ENCODE measurements at regions not wholly inside any gene's neighbourhood (a gene's known extent, or its start where the extent isn't known, plus 50 kb on each side); places are given as distances from the start of the nearest gene placed in this dataset.

- H3K79me2 ChIP-seq (ENCODE audit: insufficient read depth, low read length): no peaks in the 10 kb centered on the region
- TF ChIP-seq EZH2phosphoT487 (IDR thresholded peaks at IDR 0.05; ENCODE audit: borderline replicate concordance): no peak
- TF ChIP-seq, protein P1, sequence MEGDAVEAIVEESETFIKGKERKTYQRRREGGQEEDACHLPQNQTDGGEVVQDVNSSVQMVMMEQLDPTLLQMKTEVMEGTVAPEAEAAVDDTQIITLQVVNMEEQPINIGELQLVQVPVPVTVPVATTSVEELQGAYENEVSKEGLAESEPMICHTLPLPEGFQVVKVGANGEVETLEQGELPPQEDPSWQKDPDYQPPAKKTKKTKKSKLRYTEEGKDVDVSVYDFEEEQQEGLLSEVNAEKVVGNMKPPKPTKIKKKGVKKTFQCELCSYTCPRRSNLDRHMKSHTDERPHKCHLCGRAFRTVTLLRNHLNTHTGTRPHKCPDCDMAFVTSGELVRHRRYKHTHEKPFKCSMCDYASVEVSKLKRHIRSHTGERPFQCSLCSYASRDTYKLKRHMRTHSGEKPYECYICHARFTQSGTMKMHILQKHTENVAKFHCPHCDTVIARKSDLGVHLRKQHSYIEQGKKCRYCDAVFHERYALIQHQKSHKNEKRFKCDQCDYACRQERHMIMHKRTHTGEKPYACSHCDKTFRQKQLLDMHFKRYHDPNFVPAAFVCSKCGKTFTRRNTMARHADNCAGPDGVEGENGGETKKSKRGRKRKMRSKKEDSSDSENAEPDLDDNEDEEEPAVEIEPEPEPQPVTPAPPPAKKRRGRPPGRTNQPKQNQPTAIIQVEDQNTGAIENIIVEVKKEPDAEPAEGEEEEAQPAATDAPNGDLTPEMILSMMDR (conservative IDR thresholded peaks at IDR 0.05; ENCODE audit: low read length): no peak
- H3K4me1 ChIP-seq (ENCODE audit: insufficient read depth, low read length, poor library complexity, severe bottlenecking): peaks cover 10% of the 10 kb centered on the region
- no peaks in the 10 kb centered on the region for H4K20me1 ChIP-seq (ENCODE audit: insufficient read depth, low read length, poor library complexity, severe bottlenecking)
- H3K27me3 ChIP-seq (ENCODE audit: insufficient read depth, low read length, poor library complexity, severe bottlenecking): no peaks in the 10 kb centered on the region
- H3K9me2 ChIP-seq (replicated peaks; ENCODE audit: low read depth, low read length): no peaks in the 10 kb centered on the region
- no peaks in the 10 kb centered on the region for H3K9me3 ChIP-seq (ENCODE audit: insufficient read depth, low read depth, low read length)
- H2AFZ ChIP-seq (ENCODE audit: low read length): no peak overlapping the region
- no peak overlapping the region for H3K4me2 ChIP-seq (ENCODE audit: low read depth, low read length, poor library complexity, severe bottlenecking)
- no peak overlapping the region for H3K4me3 ChIP-seq (ENCODE audit: low read length, poor library complexity, severe bottlenecking)
- H3K36me3 ChIP-seq (ENCODE audit: insufficient read depth, low read length): no peaks in the 10 kb centered on the region
- no peaks in the 10 kb centered on the region for H3F3A ChIP-seq (ENCODE audit: low read depth)
- H3K9ac ChIP-seq (ENCODE audit: low read depth, low read length, poor library complexity, severe bottlenecking): no peak overlapping the region
Observed at GRCh38 chr13:44014501-44014900, 134.8 kb downstream of the LACC1 start.

- H2AFZ ChIP-seq (ENCODE audit: low read length): no peak overlapping the region
- no peaks in the 10 kb centered on the region for H3K79me2 ChIP-seq (ENCODE audit: insufficient read depth, low read length)
- no peak overlapping the region for H3K4me3 ChIP-seq (ENCODE audit: low read length, poor library complexity, severe bottlenecking)
- no peak for TF ChIP-seq EZH2phosphoT487 (IDR thresholded peaks at IDR 0.05; ENCODE audit: borderline replicate concordance)
- TF ChIP-seq, protein P1 (conservative IDR thresholded peaks at IDR 0.05; ENCODE audit: low read length): no peak
- H3K9ac ChIP-seq (ENCODE audit: low read depth, low read length, poor library complexity, severe bottlenecking): no peak overlapping the region
- peaks cover 10% of the 10 kb centered on the region for H3K4me1 ChIP-seq (ENCODE audit: insufficient read depth, low read length, poor library complexity, severe bottlenecking)
- H3K9me2 ChIP-seq (replicated peaks; ENCODE audit: low read depth, low read length): no peaks in the 10 kb centered on the region
- no peaks in the 10 kb centered on the region for H3K36me3 ChIP-seq (ENCODE audit: insufficient read depth, low read length)
- H3K27me3 ChIP-seq (ENCODE audit: insufficient read depth, low read length, poor library complexity, severe bottlenecking): no peaks in the 10 kb centered on the region
- no peak overlapping the region for H3K4me2 ChIP-seq (ENCODE audit: low read depth, low read length, poor library complexity, severe bottlenecking)
- H4K20me1 ChIP-seq (ENCODE audit: insufficient read depth, low read length, poor library complexity, severe bottlenecking): no peaks in the 10 kb centered on the region
- H3F3A ChIP-seq (ENCODE audit: low read depth): no peaks in the 10 kb centered on the region
- no peaks in the 10 kb centered on the region for H3K9me3 ChIP-seq (ENCODE audit: insufficient read depth, low read depth, low read length)
Observed at GRCh38 chr13:44015118-44015517, 135.4 kb downstream of the LACC1 start.

GRCh38 chr13:44015811-44016210, 136.1 kb downstream of the LACC1 start:
- Histone ChIP-seq H4K20me1 (ENCODE audit: insufficient read depth, low read length, poor library complexity, severe bottlenecking) (no peaks in the 10 kb centered on the region), H3K27me3 (ENCODE audit: insufficient read depth, low read length, poor library complexity, severe bottlenecking) (no peaks in the 10 kb centered on the region), H3K4me1 (ENCODE audit: insufficient read depth, low read length, poor library complexity, severe bottlenecking) (peaks cover 10% of the 10 kb centered on the region), H3K9me2 (replicated peaks; ENCODE audit: low read depth, low read length) (no peaks in the 10 kb centered on the region), H3F3A (ENCODE audit: low read depth) (no peaks in the 10 kb centered on the region), H3K79me2 (ENCODE audit: insufficient read depth, low read length) (no peaks in the 10 kb centered on the region), H3K36me3 (ENCODE audit: insufficient read depth, low read length) (no peaks in the 10 kb centered on the region), H2AFZ (ENCODE audit: low read length) (no peak overlapping the region), H3K9ac (ENCODE audit: low read depth, low read length, poor library complexity, severe bottlenecking) (no peak overlapping the region), H3K4me2 (ENCODE audit: low read depth, low read length, poor library complexity, severe bottlenecking) (no peak overlapping the region), H3K4me3 (ENCODE audit: low read length, poor library complexity, severe bottlenecking) (no peak overlapping the region), H3K9me3 (ENCODE audit: insufficient read depth, low read depth, low read length) (no peaks in the 10 kb centered on the region)
- TF ChIP-seq, protein P1 (conservative IDR thresholded peaks at IDR 0.05; ENCODE audit: low read length): no peak
- no peak for TF ChIP-seq EZH2phosphoT487 (IDR thresholded peaks at IDR 0.05; ENCODE audit: borderline replicate concordance)
